ENCODE measurements at regions not wholly inside any gene's neighbourhood (a gene's known extent, or its start where the extent isn't known, plus 50 kb on each side); places are given as distances from the start of the nearest gene placed in this dataset.

DNA sequence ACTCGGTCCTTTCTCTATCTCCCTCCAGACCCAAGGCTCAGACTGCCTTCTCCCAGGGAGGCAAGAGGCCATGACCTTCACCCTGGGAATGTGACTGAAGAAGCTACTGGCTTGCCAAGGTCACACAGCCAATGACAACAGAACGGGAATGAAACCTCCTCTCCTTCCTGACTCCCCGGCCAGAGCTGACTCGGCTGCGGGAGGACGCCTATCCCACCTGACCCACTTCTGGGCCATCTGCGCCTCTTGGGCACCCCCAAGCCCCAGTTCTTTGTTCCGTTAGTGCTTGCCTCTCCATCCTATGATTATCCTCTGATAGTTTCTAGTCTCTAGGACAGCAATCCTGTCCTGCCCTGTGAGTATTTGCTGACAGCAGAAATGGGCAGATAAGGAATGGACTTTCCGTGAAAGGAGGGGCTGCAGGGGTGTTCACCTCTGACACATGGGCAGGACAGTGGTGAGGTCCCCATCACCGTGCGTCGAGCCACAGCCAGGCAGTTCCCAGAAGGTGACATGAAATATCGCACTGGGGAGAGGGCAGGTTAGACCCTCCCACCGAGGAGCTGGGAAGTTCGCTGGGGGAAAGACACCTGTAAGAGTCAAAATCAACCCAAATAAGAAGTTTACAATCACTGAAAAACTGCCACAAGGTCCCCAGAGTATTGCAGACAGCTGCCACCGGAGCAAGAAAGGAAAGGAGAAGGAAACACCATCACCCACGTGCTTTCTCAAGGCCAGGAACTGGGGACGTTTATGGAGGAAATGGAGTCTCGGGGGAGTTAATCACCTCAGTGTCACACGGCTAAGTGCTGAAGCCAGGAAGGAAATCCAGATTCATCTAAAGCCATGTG, 63.0 kb downstream of the INSIG1 start:
- no peak overlapping the region for H3K4me3 ChIP-seq (ENCODE audit: low read depth, poor library complexity, severe bottlenecking)
- 47 to 50% methylated on average over 20 of the region's 20 CpGs for WGBS, 2 donors
- intact Hi-C loops (cut with DNase I; ENCODE audit: low total_unique reads) = no loop called here
- TF ChIP-seq, protein P1, sequence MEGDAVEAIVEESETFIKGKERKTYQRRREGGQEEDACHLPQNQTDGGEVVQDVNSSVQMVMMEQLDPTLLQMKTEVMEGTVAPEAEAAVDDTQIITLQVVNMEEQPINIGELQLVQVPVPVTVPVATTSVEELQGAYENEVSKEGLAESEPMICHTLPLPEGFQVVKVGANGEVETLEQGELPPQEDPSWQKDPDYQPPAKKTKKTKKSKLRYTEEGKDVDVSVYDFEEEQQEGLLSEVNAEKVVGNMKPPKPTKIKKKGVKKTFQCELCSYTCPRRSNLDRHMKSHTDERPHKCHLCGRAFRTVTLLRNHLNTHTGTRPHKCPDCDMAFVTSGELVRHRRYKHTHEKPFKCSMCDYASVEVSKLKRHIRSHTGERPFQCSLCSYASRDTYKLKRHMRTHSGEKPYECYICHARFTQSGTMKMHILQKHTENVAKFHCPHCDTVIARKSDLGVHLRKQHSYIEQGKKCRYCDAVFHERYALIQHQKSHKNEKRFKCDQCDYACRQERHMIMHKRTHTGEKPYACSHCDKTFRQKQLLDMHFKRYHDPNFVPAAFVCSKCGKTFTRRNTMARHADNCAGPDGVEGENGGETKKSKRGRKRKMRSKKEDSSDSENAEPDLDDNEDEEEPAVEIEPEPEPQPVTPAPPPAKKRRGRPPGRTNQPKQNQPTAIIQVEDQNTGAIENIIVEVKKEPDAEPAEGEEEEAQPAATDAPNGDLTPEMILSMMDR (IDR thresholded peaks at IDR 0.05) = no peak
- no peak for TF ChIP-seq POLR2A (IDR thresholded peaks at IDR 0.05)
- no peak for DNase-seq (ENCODE audit: low spot score in 2 of 2)

DNA sequence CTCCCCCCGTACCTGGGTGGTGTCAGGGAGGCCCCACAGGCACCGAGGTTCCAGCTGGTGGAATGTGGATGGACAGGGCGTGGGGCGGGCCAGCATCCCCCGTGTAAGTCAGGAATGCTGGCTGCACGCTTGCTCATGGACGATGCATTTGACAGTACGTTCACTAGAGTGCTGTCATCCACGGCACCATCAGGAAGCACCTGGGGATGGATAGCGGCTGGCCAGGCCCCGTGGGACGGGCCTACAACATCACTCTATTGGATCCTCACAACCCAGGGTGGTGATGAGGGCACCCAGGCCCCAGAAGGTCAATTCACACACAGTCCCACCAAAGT, 63.6 kb downstream of the INSIG1 start:
- DNase-seq (ENCODE audit: low spot score in 2 of 2) = no peak
- intact Hi-C loops (cut with DNase I; ENCODE audit: low total_unique reads) = no loop called here
- 45 to 68% methylated on average over 10 to 12 of the region's 12 CpGs for WGBS, 2 donors
- no peak overlapping the region for H3K4me3 ChIP-seq (ENCODE audit: low read depth, poor library complexity, severe bottlenecking)
- TF ChIP-seq, protein P1 (IDR thresholded peaks at IDR 0.05) = no peak
- no peak for TF ChIP-seq POLR2A (IDR thresholded peaks at IDR 0.05)

DNA sequence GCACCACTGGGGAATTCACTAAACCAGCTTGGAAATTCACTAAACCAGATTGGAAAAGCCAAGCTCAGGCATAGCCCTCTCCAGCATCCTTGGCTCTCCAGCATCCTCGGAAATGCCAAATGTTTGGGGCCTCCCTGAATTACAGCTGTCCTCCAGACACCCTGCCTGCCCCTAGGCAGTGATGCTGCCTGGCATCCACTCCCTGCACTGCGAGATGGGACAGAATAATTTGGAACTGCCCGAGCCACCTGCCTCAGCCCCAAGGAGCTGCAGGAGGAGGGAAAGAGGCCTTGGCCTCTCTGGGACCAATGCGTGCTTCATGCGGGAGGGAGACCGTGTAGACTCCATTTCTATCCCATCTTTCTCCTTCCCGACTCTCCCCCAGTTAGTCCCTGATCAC, 64.3 kb downstream of the INSIG1 start:
- no peak for DNase-seq (ENCODE audit: low spot score in 2 of 2)
- WGBS, 2 donors = 64 to 83% methylated on average over 6 to 7 of the region's 7 CpGs
- TF ChIP-seq POLR2A (IDR thresholded peaks at IDR 0.05) = no peak
- TF ChIP-seq, protein P1 (IDR thresholded peaks at IDR 0.05) = no peak
- no peak overlapping the region for H3K4me3 ChIP-seq (ENCODE audit: low read depth, poor library complexity, severe bottlenecking)
- intact Hi-C loops (cut with DNase I; ENCODE audit: low total_unique reads) = no loop called here

DNA sequence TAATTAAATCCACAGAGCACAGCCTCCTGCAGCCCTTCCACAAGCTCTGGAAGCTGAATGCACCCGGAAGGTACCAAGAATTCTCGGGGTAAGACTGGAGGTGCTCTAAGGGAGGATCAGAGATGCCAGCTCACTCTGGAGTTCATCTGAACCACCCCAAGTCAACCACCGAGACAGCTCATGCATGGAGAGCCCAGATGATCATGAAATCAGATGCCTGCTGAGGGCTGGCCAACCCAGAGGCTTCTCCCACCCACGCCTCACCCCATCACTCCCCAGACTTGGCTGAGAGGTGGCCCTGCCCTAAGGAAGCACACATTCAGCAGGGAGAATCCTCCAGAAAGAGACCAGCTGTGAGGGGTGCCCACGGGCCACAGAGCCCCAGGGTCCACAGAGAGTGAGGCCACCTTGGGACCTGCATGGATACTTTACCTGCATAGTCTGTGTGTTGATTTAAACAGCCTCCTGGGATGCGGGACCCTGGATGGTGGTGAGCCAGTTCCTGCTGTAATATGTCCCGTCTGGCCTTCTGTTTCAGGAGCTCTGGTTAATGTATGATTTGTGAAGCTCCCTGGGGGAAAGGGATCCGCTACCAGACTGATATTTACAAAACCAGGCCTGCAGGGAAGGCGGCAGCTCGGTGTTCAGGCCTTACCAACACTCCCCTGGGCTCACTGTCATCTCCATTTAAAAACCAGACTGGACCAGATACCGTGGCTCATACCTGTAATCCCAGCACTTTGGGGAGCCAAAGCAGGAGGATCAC, 64.9 kb downstream of the INSIG1 start:
- no peak for DNase-seq (ENCODE audit: low spot score in 2 of 2)
- 80 to 81% methylated on average over 11 of the region's 11 CpGs for WGBS, 2 donors
- TF ChIP-seq POLR2A (IDR thresholded peaks at IDR 0.05) = no peak
- TF ChIP-seq, protein P1 (IDR thresholded peaks at IDR 0.05) = no peak
- no peak overlapping the region for H3K4me3 ChIP-seq (ENCODE audit: low read depth, poor library complexity, severe bottlenecking)
- intact Hi-C loops (cut with DNase I; ENCODE audit: low total_unique reads) = no loop called here

DNA sequence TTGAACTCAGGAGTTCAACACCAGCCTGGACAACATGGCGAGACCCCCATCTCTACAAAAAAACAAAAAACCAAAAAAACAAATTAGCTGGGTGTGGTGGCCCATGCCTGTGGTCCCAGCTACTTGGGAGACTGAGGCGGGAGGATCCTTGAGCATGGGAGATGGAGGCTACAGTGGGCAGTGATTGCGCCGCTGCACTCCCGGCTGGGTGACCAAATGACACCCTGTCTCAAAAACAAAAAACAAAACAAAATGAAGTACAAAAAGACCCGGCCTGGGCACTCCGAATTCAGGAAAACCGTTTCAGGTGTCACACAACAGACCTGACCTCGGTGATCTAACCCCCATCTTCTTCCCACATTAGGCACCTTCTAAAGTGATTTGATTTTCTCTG, 65.5 kb downstream of the INSIG1 start:
- intact Hi-C loops (cut with DNase I; ENCODE audit: low total_unique reads) = no loop called here
- H3K4me3 ChIP-seq (ENCODE audit: low read depth, poor library complexity, severe bottlenecking) = no peak overlapping the region
- 89 to 92% methylated on average over 9 of the region's 9 CpGs for WGBS, 2 donors
- DNase-seq (ENCODE audit: low spot score in 2 of 2) = no peak
- TF ChIP-seq POLR2A (IDR thresholded peaks at IDR 0.05) = no peak
- TF ChIP-seq, protein P1 (IDR thresholded peaks at IDR 0.05) = no peak
